PC-3 (cell line): ENCODE measurements at regions not wholly inside any gene's neighbourhood (a gene's known extent, or its start where the extent isn't known, plus 50 kb on each side); places are given as distances from the start of the nearest gene placed in this dataset.

Experiments used
- ATAC-seq: fragments of 200-7000 bp; cut with Tn5 transposase; 2 replicates; pipeline ENCODE4 v1.9.1; 2020; ENCODE audit warnings: mild to moderate bottlenecking, moderate library complexity
- BruUV-seq: library from RNA; stranded (reverse); fragments of 400-500 nt; replicated peaks from 2 replicates; lab custom pipeline; 2021; lab: Mats Ljungman, UMichigan
- CTCF ChIA-PET: fragments of 300-600 bp; sonication (Branson Sonifier 250); formaldehyde crosslinking; loops from one replicate; lab custom pipeline; 2022; ENCODE audit warnings: antibody characterized with exemption; lab: Charles Lee
- POLR2A ChIA-PET: fragments of 300-600 bp; sonication (Branson Sonifier 250); formaldehyde crosslinking; loops from one replicate; lab custom pipeline; 2022; ENCODE audit warnings: antibody characterized with exemption; ENCODE audit not compliant: unreplicated experiment; lab: Charles Lee
- DNase-seq: peaks from one replicate; pipeline ENCODE4 v3.0.0-alpha.2; 2015
- H2AFZ ChIP-seq: fragments of 300-600 bp; sonication (generic); 2 replicates; pipeline ENCODE4 v1.6.0; 2016; ENCODE audit warnings: antibody characterized with exemption, low read length
- H3F3A ChIP-seq: fragments of 300-600 bp; sonication (generic); one replicate; pipeline ENCODE4 v1.6.0; 2017; ENCODE audit warnings: antibody characterized with exemption, low read length, control low read depth, mild to moderate bottlenecking; ENCODE audit not compliant: unreplicated experiment
- H3K27ac ChIP-seq: fragments of 300-600 bp; sonication (generic); 2 replicates; pipeline ENCODE4 v1.5.1; 2016; ENCODE audit warnings: mild to moderate bottlenecking, low read length
- H3K27me3 ChIP-seq: fragments of 300-600 bp; sonication (generic); 2 replicates; pipeline ENCODE4 v1.6.1; 2016; ENCODE audit warnings: low read length, mixed read lengths
- H3K36me3 ChIP-seq: fragments of 300-600 bp; sonication (generic); 2 replicates; pipeline ENCODE4 v1.6.1; 2016; ENCODE audit warnings: low read depth, mixed run types, low read length, mixed read lengths
- H3K4me1 ChIP-seq: fragments of 300-600 bp; sonication (generic); 2 replicates; pipeline ENCODE4 v1.5.1; 2016; ENCODE audit warnings: low read length; ENCODE audit not compliant: insufficient read depth
- H3K4me2 ChIP-seq: fragments of 300-600 bp; sonication (generic); 2 replicates; pipeline ENCODE4 v1.6.0; 2016; ENCODE audit warnings: low read length
- H3K4me3 ChIP-seq: fragments of 300-600 bp; sonication (generic); 2 replicates; pipeline ENCODE4 v1.5.1; 2016; ENCODE audit warnings: mild to moderate bottlenecking, low read length, mixed read lengths
- H3K79me2 ChIP-seq: fragments of 300-600 bp; sonication (generic); 2 replicates; pipeline ENCODE4 v1.6.1; 2017; ENCODE audit warnings: low read length, mixed read lengths
- H3K9ac ChIP-seq: fragments of 300-600 bp; sonication (generic); 2 replicates; pipeline ENCODE4 v1.6.0; 2016; ENCODE audit warnings: mild to moderate bottlenecking, low read length
- H3K9me2 ChIP-seq: fragments of 300-600 bp; sonication (generic); replicated peaks from 2 replicates; pipeline ENCODE4 v1.6.1; 2016; ENCODE audit warnings: mixed run types, low read length, mixed read lengths
- H3K9me3 ChIP-seq: fragments of 300-600 bp; sonication (generic); 2 replicates; pipeline ENCODE4 v1.6.1; 2016; ENCODE audit warnings: low read length, mixed read lengths
- H4K20me1 ChIP-seq: fragments of 300-600 bp; sonication (generic); 2 replicates; pipeline ENCODE4 v1.6.1; 2016; ENCODE audit warnings: low read length, mixed read lengths
- EZH2 ChIP-seq: fragments of 300-600 bp; sonication (generic); IDR thresholded peaks from one replicate; pipeline ENCODE4 v1.6.1; 2017; ENCODE audit warnings: antibody characterized with exemption, mild to moderate bottlenecking, low read length; ENCODE audit not compliant: unreplicated experiment
- EZH2phosphoT487 ChIP-seq: fragments of 300-600 bp; sonication (generic); IDR thresholded peaks from 2 replicates; pipeline ENCODE4 v1.6.1; 2018; ENCODE audit warnings: mild to moderate bottlenecking, antibody characterized with exemption, low read length, borderline replicate concordance
- intact Hi-C: fragments of 100-400 bp; cut with micrococcal nuclease; formaldehyde crosslinking; loops from 2 replicates; pipeline ENCODE4 v1.9.0; 2023
- TF ChIP-seq, protein P1 (sequence below): fragments of 300-600 bp; sonication (generic); conservative IDR thresholded peaks from 2 replicates; pipeline ENCODE4 v1.5.1; 2017; ENCODE audit warnings: antibody characterized with exemption, low read depth, mild to moderate bottlenecking, low read length

GRCh38 chr2:16136461-16137035 lies 196.2 kb downstream of the MYCN start:
- H3K4me1 ChIP-seq, result no peaks in the 10 kb centered on the region
- H3K27me3 ChIP-seq, result no peaks in the 10 kb centered on the region
- H3K9me2 ChIP-seq, result no peaks in the 10 kb centered on the region
- no peak overlapping the region for H3K27ac ChIP-seq
- DNase-seq (no peak), ATAC-seq (no peak)
- 0 out of 2 replicates have a peak, but pooled peaks cover 4% of the 10 kb centered on the region for H3K9me3 ChIP-seq
- no peak overlapping the region for H3K9ac ChIP-seq
- ChIA-PET POLR2A (no interaction called here), CTCF (no interaction called here)
- H4K20me1 ChIP-seq, result no peaks in the 10 kb centered on the region
- BruUV-seq, result no TSS peak
- no peaks in the 10 kb centered on the region for H3F3A ChIP-seq
- H3K4me3 ChIP-seq, result no peak overlapping the region
- intact Hi-C loops, result no loop called here
- no peak overlapping the region for H2AFZ ChIP-seq
- TF ChIP-seq EZH2phosphoT487, result no peak
- TF ChIP-seq, protein P1, sequence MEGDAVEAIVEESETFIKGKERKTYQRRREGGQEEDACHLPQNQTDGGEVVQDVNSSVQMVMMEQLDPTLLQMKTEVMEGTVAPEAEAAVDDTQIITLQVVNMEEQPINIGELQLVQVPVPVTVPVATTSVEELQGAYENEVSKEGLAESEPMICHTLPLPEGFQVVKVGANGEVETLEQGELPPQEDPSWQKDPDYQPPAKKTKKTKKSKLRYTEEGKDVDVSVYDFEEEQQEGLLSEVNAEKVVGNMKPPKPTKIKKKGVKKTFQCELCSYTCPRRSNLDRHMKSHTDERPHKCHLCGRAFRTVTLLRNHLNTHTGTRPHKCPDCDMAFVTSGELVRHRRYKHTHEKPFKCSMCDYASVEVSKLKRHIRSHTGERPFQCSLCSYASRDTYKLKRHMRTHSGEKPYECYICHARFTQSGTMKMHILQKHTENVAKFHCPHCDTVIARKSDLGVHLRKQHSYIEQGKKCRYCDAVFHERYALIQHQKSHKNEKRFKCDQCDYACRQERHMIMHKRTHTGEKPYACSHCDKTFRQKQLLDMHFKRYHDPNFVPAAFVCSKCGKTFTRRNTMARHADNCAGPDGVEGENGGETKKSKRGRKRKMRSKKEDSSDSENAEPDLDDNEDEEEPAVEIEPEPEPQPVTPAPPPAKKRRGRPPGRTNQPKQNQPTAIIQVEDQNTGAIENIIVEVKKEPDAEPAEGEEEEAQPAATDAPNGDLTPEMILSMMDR, result no peak
- no peak for TF ChIP-seq EZH2
- no peaks in the 10 kb centered on the region for H3K79me2 ChIP-seq
- H3K4me2 ChIP-seq, result no peak overlapping the region
- H3K36me3 ChIP-seq, result no peaks in the 10 kb centered on the region

DNA sequence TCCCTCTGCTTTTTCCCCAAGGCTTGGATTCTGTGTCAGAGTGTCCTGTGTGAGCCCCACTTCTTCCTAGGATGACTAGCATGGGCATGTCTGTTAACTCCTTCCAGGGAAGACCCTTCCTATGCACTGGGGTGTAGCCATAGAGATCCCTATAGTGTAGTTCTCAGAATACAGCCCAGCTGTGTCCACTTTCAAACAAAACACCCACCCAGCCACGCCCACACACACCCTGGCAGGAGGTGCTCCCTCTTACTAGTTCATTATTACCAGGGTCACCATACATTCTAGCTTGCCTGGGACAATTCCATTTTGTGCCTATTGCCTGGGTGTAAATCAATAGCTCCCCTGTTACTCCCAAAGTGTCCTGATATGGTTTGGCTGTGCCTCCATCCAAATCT lies 195.6 kb downstream of the MYCN start:
- POLR2A ChIA-PET, result no interaction called here
- Histone ChIP-seq H3K27me3 (no peaks in the 10 kb centered on the region), H3K79me2 (no peaks in the 10 kb centered on the region), H3K4me2 (no peak overlapping the region), H4K20me1 (no peaks in the 10 kb centered on the region), H3K9me3 (0 out of 2 replicates have a peak, but pooled peaks cover 2% of the 10 kb centered on the region), H3K9me2 (no peaks in the 10 kb centered on the region), H3K9ac (no peak overlapping the region), H3K27ac (no peak overlapping the region), H2AFZ (no peak overlapping the region), H3K36me3 (no peaks in the 10 kb centered on the region), H3F3A (no peaks in the 10 kb centered on the region), H3K4me3 (no peak overlapping the region), H3K4me1 (no peaks in the 10 kb centered on the region)
- intact Hi-C loops, result no loop called here
- DNase-seq (no peak), ATAC-seq (no peak)
- BruUV-seq, result no TSS peak
- CTCF ChIA-PET, result no interaction called here
- TF ChIP-seq, protein P1, result no peak
- no peak for TF ChIP-seq EZH2
- TF ChIP-seq EZH2phosphoT487, result no peak

DNA sequence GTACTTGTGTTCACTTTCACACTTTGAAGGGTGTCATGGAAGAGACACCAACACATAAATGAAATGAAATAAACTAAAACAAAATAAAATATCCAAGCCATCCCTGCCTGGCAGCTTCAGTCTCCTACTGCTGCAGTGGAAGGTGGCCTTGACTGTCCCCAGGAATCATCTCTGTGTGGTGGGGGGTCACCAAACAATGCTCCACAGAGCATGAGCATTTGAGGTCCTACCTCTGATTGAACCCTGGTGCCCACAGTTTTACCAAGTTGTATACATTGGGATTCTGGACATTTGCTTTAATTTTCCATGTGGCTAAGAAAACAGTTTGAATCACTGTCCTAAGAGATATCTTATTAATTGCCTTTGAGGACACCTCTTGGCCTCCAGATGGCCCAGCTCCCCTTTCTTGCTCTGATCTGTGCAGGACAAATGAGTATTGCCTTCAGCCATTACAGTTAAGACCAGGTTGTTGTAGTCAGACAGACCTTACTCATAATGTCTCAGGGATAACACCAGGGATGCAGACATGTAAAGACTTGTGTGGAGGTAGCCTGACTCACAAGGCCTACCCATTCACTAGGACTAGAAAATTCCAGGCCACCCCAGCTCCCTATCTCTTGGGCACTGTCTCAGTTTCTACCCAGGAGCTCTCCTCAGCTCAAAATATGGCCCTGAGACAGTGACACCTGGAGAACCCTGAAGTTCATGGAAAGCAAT lies 195.0 kb downstream of the MYCN start:
- no peak for TF ChIP-seq EZH2phosphoT487
- TF ChIP-seq, protein P1, result no peak
- no peak for TF ChIP-seq EZH2
- Histone ChIP-seq H3K27me3 (no peaks in the 10 kb centered on the region), H3K4me1 (no peaks in the 10 kb centered on the region), H3K4me3 (no peak overlapping the region), H4K20me1 (no peaks in the 10 kb centered on the region), H3K9me3 (no peaks in the 10 kb centered on the region), H3K27ac (no peak overlapping the region), H2AFZ (no peak overlapping the region), H3K4me2 (no peak overlapping the region), H3F3A (no peaks in the 10 kb centered on the region), H3K9ac (no peak overlapping the region), H3K36me3 (no peaks in the 10 kb centered on the region), H3K79me2 (no peaks in the 10 kb centered on the region), H3K9me2 (no peaks in the 10 kb centered on the region)
- ChIA-PET CTCF (no interaction called here), POLR2A (no interaction called here)
- no peak for DNase-seq
- BruUV-seq, result no TSS peak
- intact Hi-C loops, result no loop called here
- ATAC-seq, result no peak
